ENCODE measurements at regions not wholly inside any gene's neighbourhood (a gene's known extent, or its start where the extent isn't known, plus 50 kb on each side); places are given as distances from the start of the nearest gene placed in this dataset.

DNA sequence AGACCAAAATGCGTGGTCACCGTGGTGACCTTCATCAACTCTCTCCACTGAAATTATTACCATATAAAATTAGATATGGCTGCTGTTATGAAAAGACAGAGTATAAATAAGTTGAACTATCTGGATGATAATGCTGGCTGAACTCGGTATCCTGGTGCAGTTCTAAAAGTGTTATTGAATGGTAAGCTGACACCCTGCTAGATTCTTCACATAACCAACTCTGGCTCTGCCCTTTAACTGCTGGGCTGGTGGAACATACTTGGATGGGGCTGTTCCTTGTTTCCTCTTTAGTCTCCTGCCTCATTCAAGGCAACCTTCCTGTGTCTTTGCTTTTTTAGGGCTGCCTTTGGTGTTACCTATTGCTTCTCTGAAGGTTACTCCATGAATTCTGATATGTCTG is 106.9 kb downstream of the FGF9 start:
- TF ChIP-seq POLR3A (IDR thresholded peaks at IDR 0.05; ENCODE audit: borderline replicate concordance, extremely low read depth, insufficient read depth, insufficient read length), result no peak
- TF ChIP-seq, protein P1, sequence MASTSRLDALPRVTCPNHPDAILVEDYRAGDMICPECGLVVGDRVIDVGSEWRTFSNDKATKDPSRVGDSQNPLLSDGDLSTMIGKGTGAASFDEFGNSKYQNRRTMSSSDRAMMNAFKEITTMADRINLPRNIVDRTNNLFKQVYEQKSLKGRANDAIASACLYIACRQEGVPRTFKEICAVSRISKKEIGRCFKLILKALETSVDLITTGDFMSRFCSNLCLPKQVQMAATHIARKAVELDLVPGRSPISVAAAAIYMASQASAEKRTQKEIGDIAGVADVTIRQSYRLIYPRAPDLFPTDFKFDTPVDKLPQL (IDR thresholded peaks at IDR 0.05; ENCODE audit: extremely low read depth, insufficient read length), result no peak
- TF ChIP-seq, protein P2, sequence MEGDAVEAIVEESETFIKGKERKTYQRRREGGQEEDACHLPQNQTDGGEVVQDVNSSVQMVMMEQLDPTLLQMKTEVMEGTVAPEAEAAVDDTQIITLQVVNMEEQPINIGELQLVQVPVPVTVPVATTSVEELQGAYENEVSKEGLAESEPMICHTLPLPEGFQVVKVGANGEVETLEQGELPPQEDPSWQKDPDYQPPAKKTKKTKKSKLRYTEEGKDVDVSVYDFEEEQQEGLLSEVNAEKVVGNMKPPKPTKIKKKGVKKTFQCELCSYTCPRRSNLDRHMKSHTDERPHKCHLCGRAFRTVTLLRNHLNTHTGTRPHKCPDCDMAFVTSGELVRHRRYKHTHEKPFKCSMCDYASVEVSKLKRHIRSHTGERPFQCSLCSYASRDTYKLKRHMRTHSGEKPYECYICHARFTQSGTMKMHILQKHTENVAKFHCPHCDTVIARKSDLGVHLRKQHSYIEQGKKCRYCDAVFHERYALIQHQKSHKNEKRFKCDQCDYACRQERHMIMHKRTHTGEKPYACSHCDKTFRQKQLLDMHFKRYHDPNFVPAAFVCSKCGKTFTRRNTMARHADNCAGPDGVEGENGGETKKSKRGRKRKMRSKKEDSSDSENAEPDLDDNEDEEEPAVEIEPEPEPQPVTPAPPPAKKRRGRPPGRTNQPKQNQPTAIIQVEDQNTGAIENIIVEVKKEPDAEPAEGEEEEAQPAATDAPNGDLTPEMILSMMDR (IDR thresholded peaks at IDR 0.05 in 2 of 3, conservative IDR thresholded peaks at IDR 0.05 in 1 of 3; ENCODE audit: insufficient read depth in 2 of 3, low read depth in 1 of 3, low read length in 3 of 3), result no peak
- TF ChIP-seq, protein P3, sequence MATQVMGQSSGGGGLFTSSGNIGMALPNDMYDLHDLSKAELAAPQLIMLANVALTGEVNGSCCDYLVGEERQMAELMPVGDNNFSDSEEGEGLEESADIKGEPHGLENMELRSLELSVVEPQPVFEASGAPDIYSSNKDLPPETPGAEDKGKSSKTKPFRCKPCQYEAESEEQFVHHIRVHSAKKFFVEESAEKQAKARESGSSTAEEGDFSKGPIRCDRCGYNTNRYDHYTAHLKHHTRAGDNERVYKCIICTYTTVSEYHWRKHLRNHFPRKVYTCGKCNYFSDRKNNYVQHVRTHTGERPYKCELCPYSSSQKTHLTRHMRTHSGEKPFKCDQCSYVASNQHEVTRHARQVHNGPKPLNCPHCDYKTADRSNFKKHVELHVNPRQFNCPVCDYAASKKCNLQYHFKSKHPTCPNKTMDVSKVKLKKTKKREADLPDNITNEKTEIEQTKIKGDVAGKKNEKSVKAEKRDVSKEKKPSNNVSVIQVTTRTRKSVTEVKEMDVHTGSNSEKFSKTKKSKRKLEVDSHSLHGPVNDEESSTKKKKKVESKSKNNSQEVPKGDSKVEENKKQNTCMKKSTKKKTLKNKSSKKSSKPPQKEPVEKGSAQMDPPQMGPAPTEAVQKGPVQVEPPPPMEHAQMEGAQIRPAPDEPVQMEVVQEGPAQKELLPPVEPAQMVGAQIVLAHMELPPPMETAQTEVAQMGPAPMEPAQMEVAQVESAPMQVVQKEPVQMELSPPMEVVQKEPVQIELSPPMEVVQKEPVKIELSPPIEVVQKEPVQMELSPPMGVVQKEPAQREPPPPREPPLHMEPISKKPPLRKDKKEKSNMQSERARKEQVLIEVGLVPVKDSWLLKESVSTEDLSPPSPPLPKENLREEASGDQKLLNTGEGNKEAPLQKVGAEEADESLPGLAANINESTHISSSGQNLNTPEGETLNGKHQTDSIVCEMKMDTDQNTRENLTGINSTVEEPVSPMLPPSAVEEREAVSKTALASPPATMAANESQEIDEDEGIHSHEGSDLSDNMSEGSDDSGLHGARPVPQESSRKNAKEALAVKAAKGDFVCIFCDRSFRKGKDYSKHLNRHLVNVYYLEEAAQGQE (IDR thresholded peaks at IDR 0.05; ENCODE audit: borderline replicate concordance), result no peak
- TF ChIP-seq, protein P3 (CRISPR knock-in tag; IDR thresholded peaks at IDR 0.05; ENCODE audit: low read depth), result no peak
- TF ChIP-seq FOXA1 (IDR thresholded peaks at IDR 0.05; ENCODE audit: borderline replicate concordance), result no peak
